ENCODE measurements at regions not wholly inside any gene's neighbourhood (a gene's known extent, or its start where the extent isn't known, plus 50 kb on each side); places are given as distances from the start of the nearest gene placed in this dataset.
A peak's percentile ranks its signal among the peaks of the same experiment; 100 is the strongest.
"Not testable (repeated sequence)": the region's sequence is repeated elsewhere in the genome, so short reads cannot be mapped to it uniquely, and the experiment has no call there.

GRCh38 chr19:29154163-29154562, 58.8 kb downstream of the UQCRFS1 start:
- TF ChIP-seq CTCF (IDR thresholded peaks at IDR 0.05), result no peak
- Histone ChIP-seq H3K4me3 (no peak overlapping the region), H3K27ac (no peak overlapping the region)
- DNase-seq (ENCODE audit: low spot score), result no peak

GRCh38 chr19:29145756-29146155, 67.2 kb downstream of the UQCRFS1 start:
- Histone ChIP-seq H3K27ac (no peak overlapping the region), H3K4me3 (no peak overlapping the region)
- TF ChIP-seq CTCF (IDR thresholded peaks at IDR 0.05), result no peak
- DNase-seq (ENCODE audit: low spot score), result no peak

- no peak overlapping the region for H3K4me3 ChIP-seq
- no peak for DNase-seq (ENCODE audit: low spot score)
- no peak overlapping the region for H3K27ac ChIP-seq
- no peak for TF ChIP-seq CTCF (IDR thresholded peaks at IDR 0.05)
Observed at GRCh38 chr19:29143183-29143582, 69.8 kb downstream of the UQCRFS1 start.

- Histone ChIP-seq H3K27ac (no peak overlapping the region), H3K4me3 (no peak overlapping the region)
- DNase-seq (ENCODE audit: low spot score), result peak; percentile 31
- no peak for TF ChIP-seq CTCF (IDR thresholded peaks at IDR 0.05)
Observed at GRCh38 chr19:29139227-29139626, 73.7 kb downstream of the UQCRFS1 start.

GRCh38 chr19:29138206-29138605, 74.7 kb downstream of the UQCRFS1 start:
- H3K4me3 ChIP-seq; H3K27ac ChIP-seq; DNase-seq (ENCODE audit: low spot score): not testable (repeated sequence)

GRCh38 chr19:29131456-29131855, 81.5 kb downstream of the UQCRFS1 start:
- no peak for TF ChIP-seq CTCF (IDR thresholded peaks at IDR 0.05)
- Histone ChIP-seq H3K4me3 (no peak overlapping the region), H3K27ac (no peak overlapping the region)
- DNase-seq (ENCODE audit: low spot score), result no peak

GRCh38 chr19:29129148-29129547, 83.8 kb downstream of the UQCRFS1 start:
- DNase-seq (ENCODE audit: low spot score), result peak; percentile 64
- TF ChIP-seq CTCF (IDR thresholded peaks at IDR 0.05), result no peak
- no peak overlapping the region for H3K27ac ChIP-seq
- H3K4me3 ChIP-seq, result no peak overlapping the region

GRCh38 chr19:29128203-29128602, 84.7 kb downstream of the UQCRFS1 start:
- H3K4me3 ChIP-seq, result no peak overlapping the region
- DNase-seq (ENCODE audit: low spot score), result peak; percentile 38
- TF ChIP-seq CTCF (IDR thresholded peaks at IDR 0.05), result no peak

More at GRCh38 chr19:29128203-29128602, 84.7 kb downstream of the UQCRFS1 start:
- no peak overlapping the region for H3K27ac ChIP-seq

Data from coronary artery (tissue), 2 donors.